ENCODE measurements at regions not wholly inside any gene's neighbourhood (a gene's known extent, or its start where the extent isn't known, plus 50 kb on each side); places are given as distances from the start of the nearest gene placed in this dataset.
"Not testable (repeated sequence)": the region's sequence is repeated elsewhere in the genome, so short reads cannot be mapped to it uniquely, and the experiment has no call there.

GRCh38 chr2:230593765-230594164, 118.9 kb upstream of the CAB39 start:
- DNase-seq, result no peak

DNA sequence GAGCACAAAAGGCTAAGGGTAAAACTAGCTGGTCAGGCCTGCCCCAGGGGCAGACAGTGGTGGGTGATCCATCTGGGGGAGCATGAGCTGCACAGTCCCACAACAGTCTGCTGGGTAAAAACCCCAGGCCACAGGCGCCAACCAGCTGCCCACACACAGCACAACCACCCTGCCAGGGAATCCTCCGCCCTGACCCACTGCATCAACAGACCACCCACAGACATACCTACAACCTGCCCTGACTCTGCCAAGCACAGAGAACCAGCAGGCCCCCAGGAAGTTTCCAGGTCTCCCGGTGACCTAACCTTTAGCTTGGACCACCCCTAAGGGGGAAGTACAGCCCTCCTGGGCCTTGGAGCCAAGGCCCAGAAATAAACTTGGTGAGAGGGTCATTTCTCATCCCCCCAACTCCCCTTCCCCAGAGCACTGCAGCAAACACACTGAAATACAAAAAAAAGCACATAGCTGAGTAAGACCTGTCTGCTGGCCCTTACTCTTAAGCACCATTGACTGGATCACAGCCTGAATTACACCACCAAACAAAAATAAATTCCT, 118.3 kb upstream of the CAB39 start:
- DNase-seq, result no peak

GRCh38 chr2:230599853-230600252, 112.8 kb upstream of the CAB39 start:
- no peak for DNase-seq

DNA sequence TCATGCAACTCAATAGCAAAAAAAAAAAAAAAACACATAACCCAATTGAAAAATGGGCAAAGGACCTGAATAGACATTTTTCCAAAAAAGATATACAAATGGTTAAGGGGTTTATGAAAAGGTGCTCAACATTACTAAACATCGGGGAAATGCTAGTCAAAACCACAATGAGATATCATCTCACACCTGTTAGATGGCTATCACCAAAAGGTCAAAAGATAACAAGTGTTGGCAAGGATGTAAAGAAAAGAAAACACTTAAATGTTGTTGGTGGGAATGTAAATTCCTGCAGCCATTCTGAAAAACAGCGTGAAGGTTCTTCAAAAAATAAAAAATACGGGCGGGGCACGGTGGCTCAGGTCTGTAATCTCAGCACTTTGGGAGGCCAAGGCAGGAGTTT, 112.4 kb upstream of the CAB39 start:
- no peak for DNase-seq

GRCh38 chr2:230600881-230601280, 111.8 kb upstream of the CAB39 start:
- no peak for DNase-seq

DNA sequence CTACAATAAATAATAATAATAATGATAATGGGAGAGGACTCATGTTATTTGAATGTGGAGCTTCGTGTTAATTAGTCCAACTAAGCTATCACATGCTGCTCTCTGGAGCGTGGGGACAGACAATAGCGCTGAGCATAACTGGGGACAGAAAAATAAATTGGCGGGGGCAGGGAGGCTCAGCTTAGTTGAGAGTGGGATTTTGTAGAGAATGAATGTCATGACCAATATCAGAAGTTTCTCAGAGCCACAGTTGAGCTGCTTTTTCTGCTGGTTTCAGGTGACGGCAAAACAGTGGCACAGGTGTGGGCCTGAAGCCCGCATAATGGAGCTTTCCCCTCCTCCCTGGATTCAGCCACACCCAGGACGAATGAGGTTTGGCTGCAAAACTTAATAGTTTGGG, 111.1 kb upstream of the CAB39 start:
- no peak for DNase-seq

DNA sequence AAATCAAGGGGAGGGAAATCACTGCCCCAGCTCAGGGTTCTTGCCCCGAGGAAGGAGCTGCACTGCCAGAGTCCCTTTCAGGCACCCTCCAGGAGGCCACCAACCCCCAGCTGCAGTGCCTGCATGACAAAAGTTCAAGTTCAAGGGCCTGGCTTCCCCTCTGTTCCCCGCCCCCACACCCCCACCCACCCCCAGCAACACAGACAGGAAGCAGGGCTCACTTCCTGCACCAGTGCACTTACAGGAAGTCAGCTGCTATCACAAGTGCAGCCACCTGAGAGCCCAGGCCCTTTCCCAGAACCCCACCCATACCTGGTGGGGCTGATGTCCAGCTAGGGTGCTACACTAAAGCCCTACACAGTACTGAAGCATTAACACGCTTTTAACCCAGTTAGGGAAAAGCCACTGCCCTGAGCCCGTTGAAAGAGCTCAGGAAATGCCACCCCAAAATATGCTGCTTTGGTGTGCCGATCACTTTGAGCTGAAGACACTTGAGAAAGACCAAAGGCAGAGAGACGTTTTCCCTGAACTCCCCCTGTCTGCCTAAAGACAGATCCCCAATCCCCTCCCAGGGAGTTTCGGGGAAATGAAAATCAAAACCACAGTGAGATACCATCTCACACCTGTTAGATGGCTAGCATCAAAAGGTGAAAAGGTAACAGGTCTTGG, 109.9 kb upstream of the CAB39 start:
- peak; percentile 56 for DNase-seq

GRCh38 chr2:230603317-230603716, 109.3 kb upstream of the CAB39 start:
- DNase-seq, result not testable (repeated sequence)

- not testable (repeated sequence) for DNase-seq
These were observed 108.5 kb upstream of the CAB39 start for GRCh38 chr2:230604158-230604557.

DNA sequence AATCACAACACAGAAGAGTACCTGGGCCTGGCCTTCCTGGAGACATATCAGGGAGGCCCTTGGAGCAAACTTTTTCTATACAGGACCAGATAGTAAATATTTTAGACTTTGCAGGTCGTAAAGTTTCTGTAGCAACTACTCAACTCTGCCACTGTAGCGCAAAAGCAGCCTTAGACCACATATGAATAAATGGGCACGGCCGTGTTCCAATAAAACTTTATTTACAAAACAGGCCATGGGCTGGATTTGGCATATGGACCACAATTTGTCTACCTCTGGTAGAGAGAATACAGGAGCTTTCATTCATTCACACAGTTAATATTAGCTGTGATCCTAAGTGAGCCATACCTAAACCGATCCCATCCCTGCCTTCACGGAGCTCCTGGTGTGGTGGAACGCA, 98.6 kb upstream of the CAB39 start:
- no peak for DNase-seq

DNA sequence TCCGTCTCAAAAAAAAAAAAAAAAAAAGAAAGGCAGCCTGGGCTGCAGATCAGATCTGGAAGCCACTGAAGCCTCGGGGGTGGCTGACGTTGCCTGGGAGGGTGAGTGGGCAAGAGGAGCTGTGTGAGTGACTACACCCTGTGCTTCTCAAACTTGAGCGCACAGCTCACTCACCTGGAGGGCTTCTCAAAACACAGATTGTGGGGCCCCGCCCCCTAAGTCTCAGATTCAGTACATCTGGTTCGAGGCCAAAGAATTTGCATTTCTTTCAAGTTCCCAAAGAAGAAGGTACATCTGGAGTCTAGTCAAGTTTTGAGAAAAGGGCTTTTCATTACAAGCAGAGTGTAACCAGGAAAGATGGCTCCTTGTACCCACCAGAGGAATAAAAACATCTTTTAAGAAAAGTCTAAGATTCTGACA, 97.7 kb upstream of the CAB39 start:
- peak; percentile 74 for DNase-seq

DNA sequence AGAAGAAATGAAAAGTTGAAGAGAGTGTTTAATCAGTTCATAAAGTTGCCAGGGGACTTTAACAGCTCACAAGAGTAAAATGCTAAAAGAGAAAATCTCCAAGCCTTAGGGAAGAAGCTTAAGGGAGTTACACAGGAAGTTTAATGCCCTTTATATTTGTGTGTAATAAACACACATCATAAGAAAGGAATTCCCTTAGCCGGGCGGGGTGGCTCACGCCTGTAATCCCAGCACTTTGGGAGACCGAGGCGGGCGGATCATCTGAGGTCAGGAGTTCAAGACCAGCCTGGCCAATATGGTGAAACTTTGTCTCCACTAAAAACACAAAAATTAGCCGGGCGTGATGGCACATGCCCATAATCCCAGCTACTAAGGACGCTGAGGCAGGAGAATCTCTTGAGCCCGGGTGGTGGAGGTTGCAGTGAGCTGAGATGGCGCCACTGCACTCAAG, 95.4 kb upstream of the CAB39 start:
- DNase-seq, result not testable (repeated sequence)

DNA sequence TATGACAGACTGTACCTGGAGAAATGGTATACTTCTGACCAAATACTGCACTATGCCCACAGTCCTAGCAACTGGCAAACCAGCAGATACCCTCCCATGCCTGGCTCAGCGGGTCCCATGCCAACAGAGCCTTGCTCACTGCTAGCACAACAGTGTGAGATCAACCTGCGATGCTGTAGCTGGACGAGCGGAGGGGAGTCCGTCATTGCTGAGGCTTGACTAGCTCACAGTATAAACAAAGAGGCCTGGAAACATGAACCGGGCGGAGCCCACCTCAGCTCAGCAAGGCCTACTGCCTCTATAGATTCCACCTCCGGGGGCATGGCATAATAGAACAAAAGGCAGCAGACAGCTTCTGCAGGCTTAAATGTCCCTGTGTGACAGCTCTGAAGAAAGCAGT, 93.2 kb upstream of the CAB39 start:
- no peak for DNase-seq

DNA sequence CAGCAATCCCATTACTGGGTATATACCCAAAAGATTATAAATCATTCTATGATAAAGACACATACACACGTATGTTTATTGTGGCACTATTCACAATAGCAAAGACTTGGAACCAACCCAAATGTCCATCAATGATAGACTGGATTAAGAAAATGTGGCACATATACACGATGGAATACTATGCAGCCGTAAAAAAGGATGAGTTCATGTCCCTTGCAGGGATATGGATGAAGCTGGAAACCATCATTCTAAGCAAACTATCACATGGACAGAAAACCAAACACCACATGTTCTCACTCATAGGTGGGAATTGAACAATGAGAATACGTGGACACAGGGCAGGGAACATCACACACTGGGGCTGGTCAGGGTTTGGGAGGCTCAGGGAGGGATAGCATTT, 87.4 kb upstream of the CAB39 start:
- DNase-seq, result not testable (repeated sequence)

DNA sequence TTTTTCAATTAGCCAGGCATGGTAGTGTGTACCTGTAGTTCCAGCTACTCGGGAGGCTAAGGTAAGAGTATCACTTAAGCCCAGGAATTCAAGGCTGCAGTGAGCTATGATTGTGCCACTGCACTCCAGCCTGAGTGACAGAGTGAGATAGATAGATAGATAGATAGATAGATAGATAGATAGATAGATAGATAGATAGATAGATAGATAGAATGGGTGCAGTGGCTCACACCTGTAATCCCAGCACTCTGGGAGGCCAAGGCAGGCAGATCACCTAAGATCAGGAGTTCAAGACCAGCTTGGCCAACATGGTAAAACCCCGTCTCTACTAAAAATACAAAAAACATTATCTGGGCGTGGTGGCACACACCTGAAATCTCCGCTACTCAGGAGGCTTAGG, 85.6 kb upstream of the CAB39 start:
- DNase-seq, result not testable (repeated sequence)

- no peak for DNase-seq
These were observed 84.6 kb upstream of the CAB39 start for GRCh38 chr2:230627806-230628724.

DNA sequence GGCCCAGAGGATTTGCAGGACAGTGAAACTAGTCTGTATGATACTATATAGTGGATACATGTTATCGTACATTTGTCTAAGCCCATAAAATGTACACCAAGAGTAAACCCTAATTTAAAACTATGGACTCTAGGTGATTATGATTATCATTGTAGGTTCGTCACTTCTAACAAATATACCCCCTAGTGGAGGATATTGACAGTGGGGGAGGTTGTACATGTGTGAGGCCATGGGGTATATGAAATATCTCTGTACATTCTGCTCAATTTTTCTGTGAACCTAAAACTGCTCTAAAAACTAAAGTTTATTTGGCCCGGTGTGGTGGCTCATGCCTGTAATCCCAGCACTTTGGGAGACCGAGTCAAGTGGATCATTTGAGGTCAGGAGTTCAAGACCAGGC, 81.2 kb upstream of the CAB39 start:
- DNase-seq, result no peak

DNA sequence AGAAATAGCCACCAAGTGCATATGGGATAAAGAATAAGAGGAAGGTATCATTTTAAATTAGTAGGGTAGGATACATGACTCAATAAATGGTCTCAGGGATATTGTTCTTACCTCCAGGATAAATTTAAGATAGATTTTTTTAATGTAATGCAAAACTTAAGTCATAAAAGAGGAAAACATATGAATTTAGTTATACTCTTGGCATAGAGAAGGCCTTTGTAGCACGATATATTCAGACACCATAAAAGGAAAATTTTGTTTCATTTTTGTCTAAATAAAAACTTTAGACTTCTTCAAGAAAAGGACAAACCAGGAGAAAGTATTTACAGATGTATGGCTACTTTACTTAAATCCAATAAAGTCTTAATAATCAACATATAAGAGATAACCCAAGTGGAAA, 78.5 kb upstream of the CAB39 start:
- DNase-seq, result no peak

GRCh38 chr2:230634721-230635313, 77.8 kb upstream of the CAB39 start:
- DNase-seq, result not testable (repeated sequence)

DNA sequence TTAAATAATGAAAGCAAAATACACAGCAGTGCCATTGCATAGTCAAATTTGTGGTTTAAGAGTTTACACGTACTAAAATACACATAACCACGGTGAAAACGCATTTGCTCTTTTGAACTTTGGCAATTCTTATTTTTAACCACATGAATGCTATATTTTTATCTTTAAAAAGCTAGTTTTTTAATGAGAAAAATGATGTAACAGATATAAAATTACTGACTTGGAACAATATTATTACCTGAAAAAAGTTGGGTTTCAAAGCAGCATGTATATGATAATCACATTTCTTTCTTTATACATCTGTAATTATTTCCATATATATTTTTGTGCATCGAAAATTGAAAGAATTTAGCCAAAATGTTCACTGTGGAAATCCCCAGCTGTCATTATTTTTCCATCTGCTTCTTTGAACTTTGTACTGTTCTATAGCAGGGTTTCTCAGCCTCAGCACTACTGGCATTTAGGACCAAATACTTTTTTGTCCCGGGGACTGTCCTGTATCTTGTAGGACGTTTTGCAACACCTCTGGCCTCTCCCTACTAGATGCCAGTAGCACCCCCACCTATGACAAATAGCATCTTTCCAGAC, 75.9 kb upstream of the CAB39 start:
- DNase-seq, result no peak

DNA sequence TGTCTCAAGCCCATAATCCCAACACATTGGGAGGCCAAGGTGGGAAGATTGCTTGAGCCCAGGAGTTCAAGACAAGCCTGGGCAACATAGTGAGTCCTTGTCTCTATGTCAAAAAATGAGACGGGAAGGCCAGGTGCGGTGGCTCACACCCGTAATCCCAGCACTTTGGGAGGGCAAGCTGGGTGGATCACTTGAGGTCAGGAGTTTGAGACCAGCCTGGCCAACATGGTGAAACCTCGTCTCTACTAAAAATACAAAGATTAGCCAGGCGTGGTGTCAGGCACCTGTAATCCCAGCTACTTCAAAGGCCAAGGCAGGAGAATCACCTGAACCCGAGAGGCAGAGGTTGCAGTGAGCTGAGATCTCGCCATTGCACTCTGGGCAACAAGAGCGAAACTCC, 75.2 kb upstream of the CAB39 start:
- not testable (repeated sequence) for DNase-seq

GRCh38 chr2:230640540-230641011, 72.1 kb upstream of the CAB39 start:
- DNase-seq, result no peak

DNA sequence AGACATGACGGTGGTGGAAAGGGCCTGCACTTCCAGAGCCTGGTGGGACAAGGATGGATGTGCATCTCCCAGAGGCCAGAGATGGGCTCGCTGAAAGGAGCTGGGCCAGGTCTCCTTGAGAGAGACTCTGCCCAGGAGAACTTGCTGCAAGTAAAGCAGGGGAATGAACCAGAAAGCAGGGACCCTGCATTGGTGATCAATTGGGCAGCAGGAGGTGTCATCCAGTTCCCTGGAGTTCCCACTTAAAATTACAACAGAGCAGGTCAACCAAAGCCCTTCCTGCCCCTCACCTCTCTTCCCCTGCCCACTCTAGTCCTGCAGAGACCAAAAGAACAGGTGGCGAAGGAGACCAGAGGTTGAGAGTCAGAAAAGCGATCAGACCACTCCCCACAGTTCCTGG, 69.7 kb upstream of the CAB39 start:
- DNase-seq, result no peak
